ENCODE measurements at regions not wholly inside any gene's neighbourhood (a gene's known extent, or its start where the extent isn't known, plus 50 kb on each side); places are given as distances from the start of the nearest gene placed in this dataset.

GRCh38 chr5:133754575-133755169 lies 142.3 kb upstream of the FSTL4 start:
- TF ChIP-seq CTCF (IDR thresholded peaks at IDR 0.05; ENCODE audit: control extremely low read depth in 1 of 3, insufficient read depth in 1 of 3, low read depth in 1 of 3, low read length in 3 of 3) (peak; percentile 75 to 95 (median 80)), POU5F1 (IDR thresholded peaks at IDR 0.05; ENCODE audit: low read depth, low read length) (no peak), TAF1 (IDR thresholded peaks at IDR 0.05; ENCODE audit: low read depth, low read length) (no peak), TBP (IDR thresholded peaks at IDR 0.05; ENCODE audit: low read depth, low read length) (no peak), POLR2AphosphoS5 (IDR thresholded peaks at IDR 0.05; ENCODE audit: low read depth, low read length) (no peak), SP2 (IDR thresholded peaks at IDR 0.05; ENCODE audit: low read length) (no peak)
